ENCODE measurements at regions not wholly inside any gene's neighbourhood (a gene's known extent, or its start where the extent isn't known, plus 50 kb on each side); places are given as distances from the start of the nearest gene placed in this dataset.
"Not testable (repeated sequence)": the region's sequence is repeated elsewhere in the genome, so short reads cannot be mapped to it uniquely, and the experiment has no call there.

DNA sequence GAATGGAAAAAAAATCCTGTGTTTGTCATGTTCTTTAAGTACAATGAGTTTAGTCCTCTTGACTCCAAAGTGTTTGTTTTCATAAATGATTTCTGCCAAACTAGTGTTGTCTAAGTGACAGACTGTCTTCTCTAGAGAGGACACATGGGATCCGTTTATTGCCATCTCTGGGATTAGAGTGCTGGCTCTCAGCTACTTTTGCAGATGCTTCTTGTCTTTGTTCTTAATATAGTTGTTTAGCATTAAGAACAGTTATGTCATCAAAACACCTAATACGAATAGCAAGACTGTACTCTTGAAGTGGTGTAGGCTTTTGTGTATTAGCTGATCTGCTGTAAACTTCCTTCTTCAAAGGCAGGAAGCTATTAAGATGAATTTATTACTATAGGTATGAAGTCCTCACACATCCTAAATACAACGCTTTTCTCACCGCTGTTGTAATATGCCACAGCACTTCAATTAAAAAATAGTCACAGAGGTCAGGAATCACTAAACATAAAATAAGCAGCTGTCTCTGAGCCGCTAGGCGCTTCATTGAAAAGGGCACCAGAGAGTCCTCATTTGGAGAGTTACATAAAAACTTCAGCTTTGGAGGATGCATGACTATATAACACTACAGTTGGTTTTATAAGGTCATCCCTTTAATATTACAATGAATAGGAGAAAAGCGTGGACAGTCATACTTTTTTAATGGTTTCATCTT is 128.3 kb upstream of the ZNF385D start:
- no peak for ATAC-seq
- Mint-ChIP-seq H3K9me3 (peaks cover 6 to 24% of the 10 kb centered on the region in 2 donors), H3K36me3 (peaks cover 0 to 5% of the 10 kb centered on the region in 2 donors), H3K27ac (no peak overlapping the region)
- no peak for DNase-seq (ENCODE audit: low spot score in 2 of 2)

DNA sequence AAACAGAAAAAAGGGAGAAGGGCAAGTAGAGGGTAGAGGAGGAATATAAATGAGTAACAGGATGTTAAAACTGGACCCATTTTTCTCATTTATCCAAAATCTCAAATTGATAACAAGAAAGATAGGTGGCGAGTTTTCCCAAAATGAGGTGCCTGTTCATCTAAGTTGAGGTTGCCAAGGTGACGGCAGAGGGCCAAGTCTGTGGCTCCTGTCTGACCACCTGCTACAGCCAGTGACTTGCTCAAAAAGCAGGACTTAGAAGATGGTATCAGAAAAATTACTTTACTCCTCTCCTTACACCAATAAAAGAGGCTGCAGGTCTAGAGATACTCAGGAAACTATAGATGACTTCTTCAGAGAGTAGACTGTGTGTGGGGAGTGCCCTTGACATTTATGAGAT is 137.6 kb upstream of the ZNF385D start:
- peaks cover 9 to 15% of the 10 kb centered on the region in 2 donors for H3K9me3 Mint-ChIP-seq
- DNase-seq (ENCODE audit: low spot score in 2 of 2) = no peak
- ATAC-seq = no peak
- no peak overlapping the region for H3K27ac Mint-ChIP-seq
- H3K36me3 Mint-ChIP-seq = no peaks in the 10 kb centered on the region

DNA sequence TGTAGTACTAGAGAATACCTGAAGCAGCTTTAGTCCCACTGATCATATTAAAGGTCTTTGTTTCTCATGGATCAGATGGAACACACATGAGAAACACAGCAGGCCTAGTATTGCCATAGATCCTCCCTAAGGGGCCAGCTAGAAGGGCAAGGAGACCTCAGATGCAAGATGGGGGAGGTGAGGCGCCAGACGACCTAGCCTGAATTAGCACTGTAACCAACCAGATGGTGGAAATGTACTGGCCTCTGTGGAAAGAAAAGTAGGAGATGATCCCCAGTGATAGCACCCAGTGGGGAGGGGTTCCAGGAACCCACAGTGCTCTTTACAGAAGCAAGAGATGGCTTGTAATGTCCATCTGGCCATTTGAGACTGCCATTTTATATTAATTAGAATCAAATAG is 138.2 kb upstream of the ZNF385D start:
- Mint-ChIP-seq H3K36me3 (no peaks in the 10 kb centered on the region), H3K9me3 (peaks cover 9 to 15% of the 10 kb centered on the region in 2 donors), H3K27ac (no peak overlapping the region)
- no peak for DNase-seq (ENCODE audit: low spot score in 2 of 2)
- no peak for ATAC-seq

DNA sequence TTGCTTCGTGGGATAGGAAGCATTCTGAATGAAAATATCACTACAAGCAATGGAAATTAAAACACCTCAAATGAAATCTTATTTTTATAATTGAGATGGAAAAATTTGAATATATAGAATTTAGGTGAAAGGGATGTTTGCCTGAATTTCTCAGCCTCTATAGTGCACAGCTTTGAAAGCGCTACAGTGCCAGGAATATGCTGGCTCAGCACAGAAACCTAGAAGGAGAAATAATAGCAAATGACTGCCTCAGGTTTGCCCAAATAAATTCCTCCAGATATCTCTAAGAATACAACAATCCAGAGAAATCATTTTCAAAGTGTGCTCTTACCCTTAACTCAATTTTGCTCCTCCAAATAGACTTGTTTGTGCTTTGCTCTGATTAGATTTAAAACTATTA is 141.1 kb upstream of the ZNF385D start:
- Mint-ChIP-seq H3K27ac (no peak overlapping the region), H3K9me3 (peaks cover 9 to 15% of the 10 kb centered on the region in 2 donors), H3K36me3 (no peaks in the 10 kb centered on the region)
- ATAC-seq (no peak), DNase-seq (ENCODE audit: low spot score in 2 of 2) (no peak)

DNA sequence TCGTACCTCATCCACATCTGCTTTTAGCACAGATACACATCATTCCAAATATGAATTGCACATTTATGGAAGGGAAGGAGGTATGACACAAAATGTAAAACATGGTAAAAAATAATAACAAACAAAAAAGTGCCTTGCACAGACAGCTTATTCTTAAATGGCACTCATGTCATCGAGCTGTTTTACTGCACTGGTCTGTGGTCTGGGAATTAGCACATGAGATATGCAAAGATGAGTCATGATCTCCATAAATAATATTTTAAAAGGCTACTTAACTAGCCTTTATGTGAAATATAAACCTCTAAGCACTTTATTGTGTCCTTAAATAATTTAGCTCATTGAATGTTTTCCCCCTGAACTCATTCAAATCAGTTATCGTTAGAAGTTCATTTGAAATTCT is 142.2 kb upstream of the ZNF385D start:
- Mint-ChIP-seq H3K9me3 (peaks cover 7 to 14% of the 10 kb centered on the region in 2 donors), H3K36me3 (no peaks in the 10 kb centered on the region), H3K27ac (no peak overlapping the region)
- DNase-seq (ENCODE audit: low spot score in 2 of 2) = no peak
- no peak for ATAC-seq

DNA sequence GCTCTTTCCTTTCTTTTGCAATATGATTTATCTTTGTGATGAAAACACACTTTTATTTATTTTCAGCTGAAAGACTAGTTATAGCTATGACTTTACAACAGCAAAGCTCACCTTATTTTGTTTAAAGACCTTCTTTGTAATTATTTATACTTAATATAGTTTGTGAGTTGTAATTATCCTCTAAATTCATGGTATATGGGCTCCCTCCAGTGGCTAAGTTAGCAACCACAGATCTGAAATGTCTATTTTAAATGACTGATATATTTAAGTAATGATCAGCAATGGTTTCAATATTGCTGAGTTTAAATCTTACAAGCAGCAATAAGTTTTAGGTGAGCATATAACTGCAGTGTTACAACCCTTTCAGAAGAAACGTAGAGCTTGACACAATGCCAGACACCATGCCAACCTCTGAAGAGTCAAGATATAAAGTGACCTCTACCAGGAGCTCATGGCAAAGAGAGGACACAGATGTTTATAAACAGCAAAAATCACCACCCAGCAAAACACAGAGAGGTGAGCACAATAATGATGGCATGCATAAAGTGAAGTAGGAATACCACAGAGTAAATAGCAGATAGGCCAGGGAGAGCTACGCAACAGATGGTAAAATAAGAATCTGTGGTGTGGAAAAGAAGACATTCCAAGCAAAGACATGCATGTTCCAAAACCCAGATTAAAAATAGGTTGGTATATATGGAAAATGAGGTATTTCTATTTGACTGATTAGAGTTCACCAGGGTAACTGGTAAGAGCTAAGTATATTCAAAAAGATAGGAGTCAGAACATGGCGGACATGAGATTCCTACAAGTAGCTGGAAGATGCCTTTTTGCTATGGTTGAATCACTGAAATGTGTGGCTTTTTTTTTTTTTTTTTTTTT is 143.7 kb upstream of the ZNF385D start:
- DNase-seq (ENCODE audit: low spot score in 2 of 2) = no peak
- no peak overlapping the region for H3K27ac Mint-ChIP-seq
- ATAC-seq = no peak

DNA sequence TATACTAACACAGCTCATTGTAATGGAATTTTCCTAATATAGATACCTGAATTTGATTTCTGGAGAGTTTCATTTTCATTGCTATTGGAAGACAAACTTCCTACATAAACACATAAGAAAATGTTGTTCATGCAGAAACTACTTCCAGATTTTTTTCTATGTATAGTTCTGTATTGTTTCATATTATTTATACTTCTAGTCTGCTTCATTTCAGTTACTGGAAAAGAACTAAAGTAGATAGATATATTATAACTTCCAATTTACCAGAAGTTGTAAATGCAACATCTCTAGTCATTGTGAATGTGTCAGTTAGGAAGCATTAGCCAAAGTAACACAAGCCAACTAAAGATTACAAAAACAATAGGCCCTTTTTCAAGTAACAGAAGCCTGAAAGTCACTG is 147.3 kb upstream of the ZNF385D start:
- Mint-ChIP-seq H3K36me3 (no peaks in the 10 kb centered on the region), H3K27ac (no peak overlapping the region), H3K9me3 (peaks cover 5 to 7% of the 10 kb centered on the region in 2 donors)
- ATAC-seq (no peak), DNase-seq (ENCODE audit: low spot score in 2 of 2) (no peak)

More for the DNA sequence above, 143.7 kb upstream of the ZNF385D start:
- Mint-ChIP-seq H3K36me3 (no peaks in the 10 kb centered on the region), H3K9me3 (peaks cover 5 to 10% of the 10 kb centered on the region in 2 donors)

DNA sequence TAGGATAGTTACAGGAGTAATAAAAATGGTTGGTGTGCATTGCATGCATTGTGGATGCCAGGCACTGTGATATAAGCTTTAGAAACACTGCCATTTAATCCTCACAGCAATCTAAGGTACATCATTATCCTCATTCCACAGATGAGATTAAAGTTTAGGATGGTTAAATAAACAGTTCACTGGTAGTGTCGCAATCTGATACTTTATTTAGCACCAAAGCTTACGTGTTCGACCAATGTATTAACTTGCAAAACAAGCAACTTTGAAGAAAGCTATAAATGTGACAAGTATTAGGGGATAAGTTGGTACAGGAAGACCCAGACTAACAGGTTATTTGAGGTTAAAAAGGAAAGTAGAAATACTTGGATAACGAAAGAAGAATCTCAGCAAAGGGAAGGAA is 150.5 kb upstream of the ZNF385D start:
- ATAC-seq (no peak), DNase-seq (ENCODE audit: low spot score in 2 of 2) (no peak)
- Mint-ChIP-seq H3K36me3 (no peaks in the 10 kb centered on the region), H3K27ac (no peak overlapping the region), H3K9me3 (peaks cover 5 to 7% of the 10 kb centered on the region in 2 donors)

DNA sequence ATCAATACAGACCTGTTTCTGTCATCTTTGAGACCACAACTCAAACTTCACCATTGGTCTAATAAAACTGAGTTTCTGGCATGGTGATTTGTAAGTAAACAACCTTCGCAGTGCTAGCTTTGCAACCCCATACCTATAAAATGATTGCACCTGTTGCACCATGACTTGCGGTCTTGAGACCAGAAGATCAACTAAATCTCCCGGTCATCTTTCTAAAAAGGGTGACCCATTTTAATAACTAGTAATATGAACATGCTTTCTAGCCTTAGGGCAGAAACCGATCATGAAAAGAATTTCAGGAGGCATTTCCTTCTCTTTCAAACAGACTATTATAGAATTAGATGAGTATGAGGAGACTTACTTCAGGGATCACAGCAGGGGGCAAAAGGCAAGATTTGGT is 151.9 kb upstream of the ZNF385D start:
- DNase-seq (ENCODE audit: low spot score in 2 of 2) (no peak), ATAC-seq (no peak)
- Mint-ChIP-seq H3K27ac (no peak overlapping the region), H3K36me3 (no peaks in the 10 kb centered on the region), H3K9me3 (peaks cover 5 to 11% of the 10 kb centered on the region in 2 donors)

DNA sequence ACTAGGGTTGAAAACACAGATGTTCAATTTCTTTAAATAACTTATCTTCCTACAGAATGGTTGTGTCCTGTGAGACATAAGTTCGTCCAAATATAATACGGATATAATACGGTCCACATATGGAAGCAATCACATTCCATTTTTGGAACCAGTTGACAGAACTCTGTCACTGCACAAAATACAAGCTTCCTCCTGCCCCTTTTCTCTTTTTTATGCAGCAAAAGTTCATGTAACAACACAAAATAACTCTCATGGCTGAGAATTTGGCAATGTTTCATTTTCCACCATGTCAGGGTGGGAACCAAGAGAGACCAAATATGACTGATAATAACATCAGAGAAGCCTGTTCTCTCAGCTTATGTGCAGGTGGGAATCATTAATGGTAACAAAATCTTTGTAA is 158.1 kb upstream of the ZNF385D start:
- ATAC-seq (no peak), DNase-seq (ENCODE audit: low spot score in 2 of 2) (no peak)
- H3K9me3 Mint-ChIP-seq = peaks cover 9% of the 10 kb centered on the region in 2 donors
- H3K27ac Mint-ChIP-seq = no peak overlapping the region
- no peaks in the 10 kb centered on the region for H3K36me3 Mint-ChIP-seq

DNA sequence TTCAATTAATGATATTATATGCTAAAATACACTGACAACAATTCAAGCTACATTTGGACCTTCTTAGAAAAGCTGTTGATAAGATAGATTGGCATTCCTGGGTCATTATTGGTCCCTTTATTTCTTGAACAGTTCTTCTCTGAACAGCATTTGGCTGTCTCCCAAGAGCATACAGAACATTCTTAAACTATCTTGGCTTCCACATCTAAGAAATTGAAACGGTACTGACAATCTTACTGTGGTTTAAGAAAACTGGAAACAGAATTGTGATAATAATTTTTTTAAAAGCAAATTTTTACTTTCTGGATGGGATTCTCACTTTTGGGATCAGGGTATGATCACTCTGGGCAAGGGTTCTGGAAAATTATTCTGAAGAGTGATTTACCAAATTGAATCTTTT is 161.7 kb upstream of the ZNF385D start:
- no peaks in the 10 kb centered on the region for H3K36me3 Mint-ChIP-seq
- H3K9me3 Mint-ChIP-seq = peaks cover 5 to 13% of the 10 kb centered on the region in 2 donors
- H3K27ac Mint-ChIP-seq = no peak overlapping the region
- ATAC-seq (no peak), DNase-seq (ENCODE audit: low spot score in 2 of 2) (no peak)

DNA sequence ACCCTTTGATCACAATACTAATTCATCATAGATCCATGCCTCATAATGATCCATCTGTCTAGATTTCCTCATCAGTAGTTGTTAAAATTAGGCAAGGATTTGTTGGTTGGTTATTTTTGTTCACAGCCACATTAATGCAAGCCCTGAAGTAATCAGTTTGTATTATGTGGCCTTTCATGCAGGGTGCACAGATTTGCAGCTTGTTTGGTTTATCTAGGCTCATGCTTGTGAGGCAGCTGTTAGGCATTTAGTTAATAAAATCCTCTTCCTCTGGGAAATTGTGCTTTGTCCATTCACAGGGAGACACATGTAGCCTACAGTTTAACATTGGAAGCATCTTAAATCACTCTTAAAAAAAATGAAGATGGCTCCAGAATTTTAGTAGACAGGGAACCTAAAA is 162.8 kb upstream of the ZNF385D start:
- H3K36me3 Mint-ChIP-seq = no peaks in the 10 kb centered on the region
- DNase-seq (ENCODE audit: low spot score in 2 of 2) = no peak
- no peak for ATAC-seq
- H3K27ac Mint-ChIP-seq = no peak overlapping the region
- peaks cover 5 to 9% of the 10 kb centered on the region in 2 donors for H3K9me3 Mint-ChIP-seq

DNA sequence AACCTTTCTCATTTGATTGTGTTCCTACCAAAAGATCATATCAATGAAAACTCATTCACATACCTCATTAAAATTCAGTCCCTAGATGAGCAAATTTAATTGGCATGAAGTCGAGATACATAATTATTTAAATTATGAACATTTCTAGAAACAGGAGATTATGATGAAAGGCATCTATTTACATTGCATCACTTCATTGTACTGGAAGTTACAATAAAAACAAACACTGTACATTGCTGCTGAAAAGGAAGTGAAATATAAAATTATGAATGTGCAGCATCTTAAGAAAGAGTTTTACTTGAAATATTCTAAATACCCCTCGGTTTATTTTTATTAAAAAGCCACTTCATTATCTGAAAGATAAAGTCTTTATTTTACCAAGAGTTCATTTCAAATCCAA is 163.4 kb upstream of the ZNF385D start:
- Mint-ChIP-seq H3K9me3 (peaks cover 5% of the 10 kb centered on the region in 2 donors), H3K27ac (no peak overlapping the region), H3K36me3 (no peaks in the 10 kb centered on the region)
- DNase-seq (ENCODE audit: low spot score in 2 of 2) = no peak
- no peak for ATAC-seq

DNA sequence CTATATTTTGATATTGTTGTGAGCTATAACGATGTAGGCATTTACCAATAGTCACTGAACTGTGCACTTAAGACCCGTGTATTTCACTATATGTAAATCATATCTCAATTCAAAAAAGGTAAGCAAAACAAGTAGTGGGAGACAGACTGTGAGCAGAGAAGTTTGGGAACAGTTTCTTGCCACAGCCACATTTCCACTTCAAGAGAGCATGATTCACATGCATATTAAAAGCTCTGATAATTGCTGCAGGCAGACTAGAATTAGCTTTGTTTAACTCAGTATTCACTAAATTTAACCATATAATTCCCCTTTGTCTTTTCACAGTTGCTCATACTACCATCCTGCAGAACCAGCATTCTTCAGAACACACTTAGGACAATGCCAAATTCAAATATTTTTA is 168.4 kb upstream of the ZNF385D start:
- ATAC-seq (no peak), DNase-seq (ENCODE audit: low spot score in 2 of 2) (no peak)
- peaks cover 13 to 18% of the 10 kb centered on the region in 2 donors for H3K9me3 Mint-ChIP-seq
- H3K27ac Mint-ChIP-seq = no peak overlapping the region
- H3K36me3 Mint-ChIP-seq = peaks cover 0 to 4% of the 10 kb centered on the region in 2 donors

DNA sequence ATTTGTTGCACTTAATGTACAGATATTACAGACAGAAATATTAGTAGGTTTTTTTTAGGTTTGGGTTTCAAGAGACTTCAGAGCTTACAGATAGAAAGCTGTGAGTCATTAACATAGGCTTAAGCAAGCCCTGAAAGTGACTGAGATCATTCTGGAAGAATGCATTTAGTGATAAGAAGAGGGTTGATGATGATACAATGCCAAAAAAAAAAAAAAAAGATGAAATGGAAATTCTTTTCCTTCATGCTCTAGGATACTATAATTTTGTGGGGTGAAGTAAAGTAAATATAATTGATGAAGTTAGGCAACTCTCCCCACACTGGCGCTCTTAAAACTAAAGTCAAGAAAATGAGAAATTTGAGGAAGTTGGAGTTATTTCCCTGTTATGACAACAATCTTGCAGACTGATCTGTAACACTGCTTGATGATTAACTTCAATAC is 169.4 kb upstream of the ZNF385D start:
- Mint-ChIP-seq H3K36me3 (peaks cover 0 to 4% of the 10 kb centered on the region in 2 donors), H3K9me3 (peaks cover 13 to 18% of the 10 kb centered on the region in 2 donors), H3K27ac (no peak overlapping the region)
- no peak for DNase-seq (ENCODE audit: low spot score in 2 of 2)
- ATAC-seq = no peak

DNA sequence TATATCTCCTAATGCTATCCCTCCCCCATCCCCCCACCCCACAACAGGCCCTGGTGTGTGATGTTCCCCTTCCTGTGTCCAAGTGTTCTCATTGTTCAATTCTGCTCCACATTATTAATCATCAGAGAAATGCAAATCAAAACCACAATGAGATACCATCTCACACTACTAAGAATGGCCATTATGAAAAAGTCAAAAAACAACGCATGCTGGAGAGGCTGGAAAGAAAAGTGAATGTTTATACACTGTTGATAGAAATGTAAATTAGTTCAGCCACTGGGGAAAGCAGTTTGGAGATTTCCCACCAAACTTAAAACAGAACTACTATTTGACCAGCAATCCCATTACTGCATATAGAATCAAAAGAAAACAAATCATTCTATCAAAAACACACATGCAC is 172.1 kb upstream of the ZNF385D start:
- H3K9me3 Mint-ChIP-seq = peaks cover 19 to 20% of the 10 kb centered on the region in 2 donors
- not testable (repeated sequence) for DNase-seq (ENCODE audit: low spot score in 2 of 2); H3K27ac Mint-ChIP-seq; H3K36me3 Mint-ChIP-seq; ATAC-seq

DNA sequence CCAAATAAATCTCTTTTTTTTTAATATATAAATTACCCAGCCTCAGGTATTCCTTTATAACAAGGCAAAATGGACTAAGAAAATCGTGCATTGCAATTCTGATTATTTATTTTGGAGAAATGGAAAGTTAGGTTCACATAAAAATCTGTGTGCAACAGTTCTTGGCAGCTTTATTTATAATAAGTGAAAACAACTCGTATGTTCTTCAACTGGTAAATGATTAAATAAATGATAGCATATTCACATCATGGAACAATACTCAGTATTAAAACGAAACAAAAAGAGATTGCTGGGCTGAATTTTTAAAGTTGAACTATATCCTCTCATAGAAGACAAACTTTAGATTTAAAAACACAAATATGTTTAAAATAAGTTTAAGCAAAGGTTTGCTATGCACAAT is 176.3 kb upstream of the ZNF385D start:
- ATAC-seq (no peak), DNase-seq (ENCODE audit: low spot score in 2 of 2) (no peak)
- H3K9me3 Mint-ChIP-seq = peaks cover 10 to 12% of the 10 kb centered on the region in 2 donors
- no peaks in the 10 kb centered on the region for H3K36me3 Mint-ChIP-seq
- no peak overlapping the region for H3K27ac Mint-ChIP-seq

All from activated naive CD4-positive, alpha-beta T cell treated with anti-CD3 and anti-CD28 coated beads, Interleukin-2, amount 50 U/mL, for 72 hours (primary cell).